Fibroblast of pulmonary artery (primary cell): ENCODE measurements at regions not wholly inside any gene's neighbourhood (a gene's known extent, or its start where the extent isn't known, plus 50 kb on each side); places are given as distances from the start of the nearest gene placed in this dataset.

Experiments
- DNase-seq: peaks from one replicate; pipeline ENCODE4 v3.0.0-alpha.2; 2010; ENCODE audit warnings: low read depth
- H3K4me3 ChIP-seq: replicated peaks from 2 replicates; pipeline ENCODE4 v1.5.1; 2011; ENCODE audit warnings: low read depth, mild to moderate bottlenecking, control low read depth, low read length, moderate library complexity
- TF ChIP-seq, protein P1 (sequence below): IDR thresholded peaks from 2 replicates; pipeline ENCODE4 v1.5.1; 2011; ENCODE audit warnings: mild to moderate bottlenecking, control low read depth, low read length, inconsistent platforms; ENCODE audit errors: missing control alignments

DNA sequence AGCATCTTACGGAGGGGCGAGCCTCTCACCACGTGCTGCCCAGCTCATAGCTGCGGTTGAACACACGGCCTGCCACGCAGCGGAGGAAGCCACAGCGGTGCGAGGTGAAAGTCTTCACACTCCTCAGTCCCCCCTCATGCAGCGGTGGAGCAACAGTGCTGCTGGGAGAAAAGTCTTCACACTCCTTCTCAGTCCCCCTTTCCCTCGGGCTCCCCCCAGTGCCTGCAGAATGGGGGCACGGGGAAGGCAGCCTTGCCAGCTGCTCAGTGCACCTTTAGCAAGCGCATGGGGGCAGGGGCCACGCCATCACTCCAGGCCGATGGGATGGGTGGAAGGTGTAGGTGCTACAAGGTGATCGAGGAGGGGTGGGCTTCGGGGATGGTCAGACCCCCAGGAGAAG is 206.3 kb upstream of the TCERG1L start:
- TF ChIP-seq, protein P1, sequence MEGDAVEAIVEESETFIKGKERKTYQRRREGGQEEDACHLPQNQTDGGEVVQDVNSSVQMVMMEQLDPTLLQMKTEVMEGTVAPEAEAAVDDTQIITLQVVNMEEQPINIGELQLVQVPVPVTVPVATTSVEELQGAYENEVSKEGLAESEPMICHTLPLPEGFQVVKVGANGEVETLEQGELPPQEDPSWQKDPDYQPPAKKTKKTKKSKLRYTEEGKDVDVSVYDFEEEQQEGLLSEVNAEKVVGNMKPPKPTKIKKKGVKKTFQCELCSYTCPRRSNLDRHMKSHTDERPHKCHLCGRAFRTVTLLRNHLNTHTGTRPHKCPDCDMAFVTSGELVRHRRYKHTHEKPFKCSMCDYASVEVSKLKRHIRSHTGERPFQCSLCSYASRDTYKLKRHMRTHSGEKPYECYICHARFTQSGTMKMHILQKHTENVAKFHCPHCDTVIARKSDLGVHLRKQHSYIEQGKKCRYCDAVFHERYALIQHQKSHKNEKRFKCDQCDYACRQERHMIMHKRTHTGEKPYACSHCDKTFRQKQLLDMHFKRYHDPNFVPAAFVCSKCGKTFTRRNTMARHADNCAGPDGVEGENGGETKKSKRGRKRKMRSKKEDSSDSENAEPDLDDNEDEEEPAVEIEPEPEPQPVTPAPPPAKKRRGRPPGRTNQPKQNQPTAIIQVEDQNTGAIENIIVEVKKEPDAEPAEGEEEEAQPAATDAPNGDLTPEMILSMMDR = no peak
- no peak for DNase-seq
- H3K4me3 ChIP-seq = no peak overlapping the region

DNA sequence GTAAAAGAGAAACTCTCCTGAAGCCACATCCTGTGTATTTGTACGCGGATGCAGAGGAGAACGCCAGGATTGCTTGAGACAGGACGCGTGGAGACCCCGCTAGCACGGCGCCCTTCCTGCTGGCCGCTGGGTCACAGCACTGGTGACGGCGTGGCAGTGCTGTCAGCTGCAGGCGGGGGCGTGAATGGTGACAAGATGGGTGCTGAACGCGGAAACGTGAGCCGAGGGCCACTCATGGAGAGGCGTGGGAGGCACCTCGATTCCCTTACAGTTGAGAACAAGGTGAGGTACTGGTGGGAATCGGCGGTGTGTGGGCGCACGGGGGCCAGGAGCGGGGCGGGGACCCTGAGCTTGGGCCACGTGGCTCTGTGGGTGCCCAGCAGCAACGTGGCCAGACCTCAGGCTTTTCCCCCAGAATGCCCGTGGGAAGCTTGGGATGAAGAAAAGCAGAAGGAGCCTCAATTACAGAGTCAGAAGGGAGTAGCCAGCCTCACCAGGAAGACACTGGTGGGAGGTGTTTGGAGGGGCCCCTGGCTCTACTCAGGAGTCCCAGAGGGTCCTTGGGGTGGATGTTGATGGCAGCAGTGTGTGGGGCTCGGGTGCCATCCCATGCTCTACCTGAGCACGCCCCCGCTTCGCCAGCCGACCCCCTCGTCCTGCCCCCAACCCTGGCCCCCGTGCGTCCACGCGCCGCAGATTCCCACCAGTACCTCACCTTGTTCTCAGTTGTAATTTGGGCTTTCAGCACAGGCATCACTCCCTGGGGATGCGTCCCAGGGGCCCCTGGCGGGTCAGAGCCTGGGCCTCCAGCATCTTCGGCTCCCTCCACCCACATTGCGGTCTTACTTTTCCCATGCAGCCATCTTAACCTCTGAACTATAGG is 208.4 kb upstream of the TCERG1L start:
- DNase-seq = no peak
- TF ChIP-seq, protein P1 = no peak
- H3K4me3 ChIP-seq = no peak overlapping the region

DNA sequence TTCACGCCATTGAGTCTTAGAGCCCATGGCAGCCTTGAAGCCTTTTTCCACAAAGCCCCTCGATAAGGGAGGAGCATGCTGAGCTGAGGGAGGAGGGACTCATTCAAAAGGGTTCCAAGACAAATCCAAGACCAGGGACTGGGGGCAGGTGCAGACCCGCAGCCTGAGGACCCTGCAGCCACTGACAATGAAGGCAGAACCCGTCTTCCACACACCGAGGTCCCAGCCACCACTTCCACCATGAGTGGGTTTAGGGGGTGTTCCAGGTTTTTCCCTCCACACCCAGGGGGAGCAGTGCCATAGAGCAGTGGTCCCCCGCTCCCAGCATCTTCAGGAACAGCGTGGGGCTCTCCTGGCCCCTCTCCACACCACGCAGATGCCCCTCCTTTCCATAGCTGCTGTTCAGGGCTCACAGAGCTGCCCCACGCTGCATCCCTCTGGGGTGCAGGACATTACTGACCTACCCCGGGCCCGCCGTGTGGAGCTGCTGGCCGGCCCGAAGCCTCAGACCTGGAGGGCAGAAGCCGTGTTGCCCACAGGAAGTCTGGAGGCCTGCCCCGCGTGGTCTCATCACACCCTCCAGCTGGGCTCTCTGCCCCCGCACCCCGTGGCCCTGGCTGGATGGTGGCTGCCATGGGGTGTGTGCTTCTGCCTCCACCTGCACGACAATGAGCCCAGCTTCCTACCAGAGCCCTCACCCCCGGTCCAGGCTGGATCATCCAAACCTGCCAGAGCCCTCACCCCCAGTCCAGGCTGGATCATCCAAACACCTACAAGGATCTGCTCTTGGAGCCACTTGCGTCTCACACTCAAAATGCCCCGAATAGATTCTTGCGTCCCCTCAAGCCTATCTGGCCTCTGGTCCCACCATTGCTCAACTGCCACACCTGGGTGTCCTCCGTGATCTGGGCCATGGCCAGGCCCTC is 220.0 kb upstream of the TCERG1L start:
- TF ChIP-seq, protein P1 = no peak
- no peak for DNase-seq
- H3K4me3 ChIP-seq = no peak overlapping the region

DNA sequence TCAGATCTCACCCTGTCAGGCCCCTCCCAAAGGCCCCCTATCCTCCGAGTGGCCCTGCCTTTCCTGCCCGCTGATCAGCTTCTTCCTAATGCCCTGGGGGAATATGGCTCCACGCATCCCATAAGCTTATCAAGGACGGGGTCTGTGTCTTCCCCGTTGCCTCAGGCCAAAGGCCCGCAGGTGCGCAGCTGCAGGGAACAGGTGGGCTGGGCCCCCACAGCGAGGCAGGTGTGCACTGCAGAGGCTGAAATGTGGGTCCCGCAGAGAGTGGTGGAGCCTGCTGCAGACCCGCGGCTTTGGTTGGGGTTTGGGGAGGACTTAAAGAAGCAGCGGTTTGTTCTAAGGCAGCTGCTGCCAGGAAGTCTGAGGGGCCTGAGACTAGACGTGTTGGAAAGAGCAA is 220.8 kb upstream of the TCERG1L start:
- TF ChIP-seq, protein P1 = no peak
- no peak overlapping the region for H3K4me3 ChIP-seq
- DNase-seq = no peak

DNA sequence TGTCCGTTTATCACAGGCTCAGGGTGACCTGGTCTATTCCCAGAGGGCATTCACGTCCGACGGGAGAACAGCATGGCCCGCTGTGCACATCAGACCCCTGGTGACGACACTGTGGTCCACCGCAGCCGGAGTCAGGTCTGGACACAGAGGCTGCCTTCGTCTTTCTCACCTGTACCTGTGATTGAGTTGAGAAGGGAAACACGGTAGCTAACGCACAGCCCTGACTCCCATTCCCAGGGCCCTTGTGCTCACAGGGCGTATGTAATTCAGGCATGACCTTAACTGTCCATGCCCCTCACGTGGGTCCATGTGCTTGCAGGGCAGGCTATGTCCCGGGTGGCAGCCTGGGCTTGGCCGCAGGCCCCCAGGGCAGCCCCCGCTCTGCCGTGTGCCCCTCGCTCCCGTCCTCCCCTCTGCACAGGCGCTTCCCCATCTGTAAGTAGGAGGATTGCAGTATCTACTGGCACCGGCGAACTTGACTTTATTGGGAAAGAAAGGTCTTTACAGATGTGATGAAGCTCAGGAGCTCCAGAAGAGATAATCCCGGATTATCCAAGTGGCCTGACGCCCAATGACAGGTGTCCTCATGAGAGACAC is 221.3 kb upstream of the TCERG1L start:
- TF ChIP-seq, protein P1 = no peak
- no peak for DNase-seq
- H3K4me3 ChIP-seq = no peak overlapping the region

DNA sequence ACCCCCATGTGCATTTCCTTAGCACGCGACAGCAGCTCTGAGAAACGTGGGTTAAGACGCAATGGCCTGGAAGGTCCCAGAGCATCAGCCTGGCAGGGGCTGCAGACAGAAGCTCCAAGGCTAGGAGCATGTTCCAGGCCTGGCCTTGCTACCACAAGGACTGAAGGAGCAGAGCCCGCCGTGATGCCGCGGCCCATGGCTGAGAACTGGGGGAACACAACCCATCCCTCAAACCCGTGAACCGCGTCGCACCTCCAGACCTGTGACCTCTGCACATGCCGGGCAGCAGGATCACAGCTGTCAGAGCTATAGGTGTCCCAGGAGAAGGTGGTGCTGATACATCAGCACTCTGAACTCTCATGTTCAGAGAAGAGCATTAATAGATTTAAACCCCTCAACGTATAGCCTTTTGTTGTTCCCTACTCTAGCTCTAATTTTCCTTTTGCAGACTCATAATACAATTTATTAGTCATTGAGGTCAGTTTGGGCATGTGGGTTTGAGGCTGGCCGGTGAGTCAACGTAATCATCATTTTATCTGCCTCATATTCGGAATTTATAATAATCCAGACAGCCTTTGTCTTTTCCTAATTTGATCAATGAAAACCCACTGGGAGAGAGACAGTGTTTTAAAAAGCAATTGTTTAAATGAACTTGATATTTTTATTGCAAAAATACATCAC is 222.5 kb upstream of the TCERG1L start:
- TF ChIP-seq, protein P1 = no peak
- no peak for DNase-seq
- H3K4me3 ChIP-seq = no peak overlapping the region
